ENCODE measurements at regions not wholly inside any gene's neighbourhood (a gene's known extent, or its start where the extent isn't known, plus 50 kb on each side); places are given as distances from the start of the nearest gene placed in this dataset.

DNA sequence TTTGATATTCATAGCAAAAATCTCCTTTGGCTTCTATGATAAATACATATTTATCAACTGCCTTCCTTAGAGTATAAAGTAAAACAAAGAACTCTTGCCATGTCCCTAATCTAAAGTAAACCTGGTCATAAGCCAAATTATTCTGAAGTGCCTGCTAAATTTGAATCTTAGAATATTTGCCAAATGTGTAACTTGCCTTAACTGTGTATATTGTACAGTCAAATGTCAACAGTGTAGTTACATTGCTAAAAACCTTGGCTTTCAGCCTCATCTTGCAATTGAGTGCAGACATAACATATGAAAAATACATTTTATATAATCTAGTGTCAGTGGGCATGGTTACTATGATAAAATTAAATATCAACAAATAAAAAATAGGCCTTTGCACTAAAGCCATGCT lies 583.4 kb upstream of the ADAMTS5 start:
- TF ChIP-seq CTCF (IDR thresholded peaks at IDR 0.05) (no peak), POLR2AphosphoS5 (IDR thresholded peaks at IDR 0.05; ENCODE audit: insufficient read depth in 1 of 2, low read depth in 1 of 2) (no peak), POLR2A (IDR thresholded peaks at IDR 0.05) (no peak)

All from vagina (tissue), 2 donors.